Kidney (tissue), 13 donors: ENCODE measurements at regions not wholly inside any gene's neighbourhood (a gene's known extent, or its start where the extent isn't known, plus 50 kb on each side); places are given as distances from the start of the nearest gene placed in this dataset.

Experiments used
- DNase-seq, 5 donors: peaks; one replicate each; pipeline ENCODE4 v3.0.0-alpha.2; 2013 to 2020
- FAIRE-seq: peaks from 2 replicates; lab custom pipeline; 2012; peaks lifted over from hg19 to GRCh38; lab: Jason Lieb, UNC
- H3K27ac ChIP-seq, 2 donors: one replicate each; pipeline ENCODE4 v1.7.0; 2013; ENCODE audit warnings: low read depth in 2 of 2, low read length in 2 of 2, inconsistent platforms in 1 of 2
- H3K27me3 ChIP-seq: one replicate; pipeline ENCODE4 v1.7.1; 2013; ENCODE audit warnings: low read length, inconsistent platforms; ENCODE audit not compliant: control insufficient read depth, insufficient read depth
- H3K36me3 ChIP-seq, 3 donors: one replicate each; pipeline versions ENCODE4 v1.7.0 to v1.7.1; 2013; ENCODE audit warnings: low read length in 3 of 3, control low read depth in 1 of 3, inconsistent platforms in 1 of 3; ENCODE audit not compliant: insufficient read depth in 3 of 3, control insufficient read depth in 2 of 3
- H3K4me1 ChIP-seq, 3 donors: one replicate each; pipeline versions ENCODE4 v1.7.0 to v1.7.1; 2013; ENCODE audit warnings: low read length in 3 of 3, inconsistent platforms in 1 of 3, low read depth in 1 of 3; ENCODE audit not compliant: control insufficient read depth in 2 of 3, insufficient read depth in 2 of 3
- H3K4me3 ChIP-seq, 3 donors: one replicate each; pipeline versions ENCODE4 v1.7.0 to v1.8.1; 2013; ENCODE audit warnings: low read length in 3 of 3, control low read depth in 1 of 3, inconsistent platforms in 1 of 3
- H3K9ac ChIP-seq, 3 donors: one replicate each; pipeline versions ENCODE4 v1.7.0 to v1.7.1; 2013; ENCODE audit warnings: low read length in 3 of 3, control low read depth in 1 of 3, inconsistent platforms in 1 of 3
- H3K9me3 ChIP-seq, 3 donors: one replicate each; pipeline versions ENCODE4 v1.7.0 to v1.7.1; 2013; ENCODE audit warnings: low read length in 3 of 3, control low read depth in 1 of 3, inconsistent platforms in 1 of 3; ENCODE audit not compliant: control insufficient read depth in 2 of 3, insufficient read depth in 1 of 3
- CTCF ChIP-seq: IDR thresholded peaks from 3 replicates; pipeline ENCODE4 v1.5.1; 2012; ENCODE audit warnings: mild to moderate bottlenecking, moderate library complexity, borderline replicate concordance; ENCODE audit not compliant: insufficient read depth; ENCODE audit errors: extremely low read depth
- intact Hi-C: fragments of 100-400 bp; cut with DNase I; formaldehyde crosslinking; loops from one replicate; pipeline ENCODE4 v1.11.1; 2022
- donor health status: control.
- donor health status: control.
- donor health status: control.
- donor health status: control.
- donor health status: control.
- donor health status: DM: yes; HTN: yes; CAD: no.
- donor health status: Normal renal cell carcinoma (clear cell type).

DNA sequence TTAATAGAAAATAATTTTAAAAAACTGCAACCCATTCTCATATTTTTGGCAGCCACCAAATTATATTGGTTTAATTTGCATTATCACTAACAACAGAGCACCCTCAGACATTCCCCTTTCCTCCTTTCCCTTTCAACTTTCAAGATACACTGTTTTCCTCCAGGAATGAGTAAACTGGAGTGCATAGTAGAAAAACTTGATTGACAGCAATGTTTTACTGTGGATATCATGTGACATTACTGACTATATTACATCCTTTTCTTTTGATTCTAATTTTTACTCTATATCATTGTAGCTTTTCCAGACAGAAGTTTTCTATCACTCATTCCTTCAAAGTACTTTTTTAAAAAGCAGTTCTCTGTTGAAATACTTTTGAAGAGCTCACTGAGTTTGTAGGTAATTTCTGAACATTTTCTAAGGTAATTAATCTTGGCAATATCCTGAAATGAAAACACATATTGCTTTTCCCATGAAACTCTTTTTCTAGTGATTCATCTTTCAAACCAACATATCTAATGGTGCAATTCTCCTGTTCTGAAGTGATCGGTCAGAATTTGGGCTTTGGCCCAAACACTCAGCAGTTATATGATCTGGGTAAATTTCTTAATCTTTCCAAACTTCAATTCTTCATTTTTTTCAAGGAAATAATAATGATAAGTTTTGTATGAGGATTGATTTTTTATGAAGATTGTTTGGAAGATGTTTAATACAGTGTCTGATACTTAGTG, 920.4 kb upstream of the EPHA5 start:
- FAIRE-seq: no peak
- no peak for TF ChIP-seq CTCF
- Histone ChIP-seq H3K36me3 (no peaks in the 10 kb centered on the region), H3K4me3 (no peak overlapping the region), H3K27me3 (no peaks in the 10 kb centered on the region), H3K27ac (no peak overlapping the region), H3K9me3 (no peaks in the 10 kb centered on the region), H3K4me1 (no peaks in the 10 kb centered on the region), H3K9ac (no peak overlapping the region)
- intact Hi-C loops: no loop called here
- no peak for DNase-seq

- intact Hi-C loops: no loop called here
- no peaks in the 10 kb centered on the region for H3K36me3 ChIP-seq
- H3K27me3 ChIP-seq: no peaks in the 10 kb centered on the region
- no peak overlapping the region for H3K27ac ChIP-seq
- no peak for TF ChIP-seq CTCF
- no peak overlapping the region for H3K9ac ChIP-seq
- no peak overlapping the region for H3K4me3 ChIP-seq
- H3K9me3 ChIP-seq: no peaks in the 10 kb centered on the region
- H3K4me1 ChIP-seq: no peaks in the 10 kb centered on the region
- FAIRE-seq (no peak), DNase-seq (no peak)
Measured at GRCh38 chr4:66589183-66589582, 918.9 kb upstream of the EPHA5 start.

- intact Hi-C loops: no loop called here
- no peak for FAIRE-seq
- no peak for TF ChIP-seq CTCF
- Histone ChIP-seq H3K9me3 (no peaks in the 10 kb centered on the region), H3K4me1 (no peaks in the 10 kb centered on the region), H3K4me3 (no peak overlapping the region), H3K9ac (no peak overlapping the region), H3K27ac (no peak overlapping the region), H3K36me3 (no peaks in the 10 kb centered on the region), H3K27me3 (no peaks in the 10 kb centered on the region)
- no peak for DNase-seq
Measured at GRCh38 chr4:66585767-66586166, 915.5 kb upstream of the EPHA5 start.

DNA sequence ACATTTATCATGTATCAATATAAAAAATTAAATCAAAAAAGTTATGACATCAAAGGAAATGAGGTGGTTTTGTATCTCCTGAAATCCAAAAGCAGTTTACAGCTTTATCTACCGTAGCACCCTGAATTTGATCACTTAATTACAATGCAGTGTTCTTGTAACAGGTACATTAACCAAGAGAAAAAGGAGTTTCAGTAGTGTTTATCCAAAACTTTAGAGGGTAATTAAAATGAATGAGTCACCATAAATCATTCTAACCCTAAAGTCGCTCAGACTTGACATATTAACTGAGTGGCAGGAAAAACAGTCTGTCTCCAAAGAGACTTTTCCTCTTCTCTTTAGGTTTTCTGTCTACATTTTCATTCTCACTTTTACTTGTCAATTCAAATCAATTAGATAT, 907.6 kb upstream of the EPHA5 start:
- TF ChIP-seq CTCF: no peak
- Histone ChIP-seq H3K9me3 (no peaks in the 10 kb centered on the region), H3K27me3 (no peaks in the 10 kb centered on the region), H3K27ac (no peak overlapping the region), H3K36me3 (no peaks in the 10 kb centered on the region), H3K4me1 (no peaks in the 10 kb centered on the region), H3K9ac (no peak overlapping the region), H3K4me3 (no peak overlapping the region)
- no peak for FAIRE-seq
- peak in 2 of 5 donors; percentile 51 to 69 for DNase-seq
- intact Hi-C loops: no loop called here
